HG03139 (cell line): ENCODE measurements at regions not wholly inside any gene's neighbourhood (a gene's known extent, or its start where the extent isn't known, plus 50 kb on each side); places are given as distances from the start of the nearest gene placed in this dataset.

Experiments used
- ATAC-seq: cut with Tn5 transposase; IDR thresholded peaks from one replicate; pipeline ENCODE4 v1.9.1; 2021; ENCODE audit not compliant: unreplicated experiment

DNA sequence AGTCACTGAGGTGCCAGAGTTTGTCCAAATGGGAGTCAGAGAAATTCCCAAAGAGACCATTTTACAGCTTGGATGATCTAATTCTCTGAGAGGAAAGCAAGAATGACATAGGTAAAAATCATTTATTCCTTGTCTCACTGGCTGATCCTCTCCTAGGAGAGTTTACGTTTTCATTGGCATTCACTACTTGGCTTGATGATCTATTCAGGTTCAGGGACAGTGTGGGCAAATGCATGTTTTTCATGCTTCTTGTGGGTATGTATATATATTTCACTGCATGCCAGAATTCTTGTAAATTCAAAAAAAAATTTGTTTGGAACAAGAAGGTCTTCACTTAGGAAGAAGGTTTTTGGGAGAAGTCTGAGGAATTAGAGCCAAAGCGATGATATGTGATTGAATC, 403.4 kb upstream of the JAG1 start:
- no peak for ATAC-seq

DNA sequence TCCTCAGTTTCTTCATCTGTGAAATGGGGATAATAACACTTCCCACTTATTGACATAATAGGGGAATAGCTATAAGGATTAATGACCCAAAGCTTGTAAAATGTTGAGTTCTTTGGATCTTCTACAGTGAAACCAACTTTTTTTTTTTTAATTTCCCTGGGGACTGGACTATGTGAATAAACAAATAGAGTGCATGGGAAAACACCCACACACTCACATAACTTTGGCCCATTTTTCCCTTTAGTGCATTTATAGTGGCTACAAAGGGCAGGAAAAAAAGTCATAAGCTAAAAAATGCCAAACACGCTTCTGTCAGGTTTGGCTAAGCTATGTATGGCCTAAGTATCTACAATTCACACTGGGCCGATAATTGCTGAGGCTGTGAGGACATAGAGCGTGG, 406.2 kb upstream of the JAG1 start:
- ATAC-seq = no peak

DNA sequence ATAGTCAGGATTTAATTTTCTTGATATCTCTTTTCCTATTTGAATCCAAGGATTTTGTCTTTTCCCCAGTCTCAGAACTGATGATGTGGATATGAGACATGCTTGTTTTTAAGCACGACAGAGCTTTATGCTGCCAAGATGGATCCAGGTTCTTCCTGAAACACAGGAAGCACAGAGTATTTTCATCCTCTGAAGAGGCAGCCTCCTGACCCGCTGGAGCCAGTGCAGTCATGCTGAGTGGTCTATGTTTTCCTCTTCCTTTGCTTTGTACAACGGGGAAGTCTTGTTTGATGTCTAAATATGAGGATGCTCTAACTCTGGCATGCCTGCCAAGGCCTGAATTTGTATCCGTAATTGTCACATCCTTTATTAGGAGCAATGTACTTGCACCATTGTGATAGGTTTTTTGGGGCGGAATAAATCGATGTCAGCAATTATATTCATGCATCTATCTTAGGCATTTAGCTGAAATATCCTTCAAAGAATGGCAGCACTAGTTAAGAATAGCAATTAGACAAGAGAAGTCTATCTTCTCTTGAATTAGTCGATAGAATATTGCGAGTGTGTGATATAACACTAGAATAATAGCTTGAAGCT, 407.1 kb upstream of the JAG1 start:
- ATAC-seq = no peak

DNA sequence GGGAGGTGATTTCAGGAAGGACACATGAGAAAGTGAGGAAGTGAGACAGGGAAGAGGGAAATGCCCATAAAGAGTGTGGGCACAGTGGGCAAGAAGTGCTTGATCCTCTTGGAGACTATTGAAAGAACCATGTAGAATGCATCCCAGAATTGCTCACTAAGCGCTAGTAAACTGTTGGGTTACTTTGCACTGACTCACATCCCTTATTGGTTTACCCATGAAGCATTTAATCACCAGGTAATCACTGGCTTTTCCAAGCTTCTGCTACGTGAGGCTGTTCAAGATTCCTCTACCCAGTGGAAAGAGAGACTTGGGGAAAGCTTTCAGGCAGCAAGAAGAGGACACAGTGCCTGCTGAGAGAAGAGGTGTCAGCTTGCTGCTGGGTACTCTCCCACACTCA, 410.0 kb upstream of the JAG1 start:
- ATAC-seq = no peak

DNA sequence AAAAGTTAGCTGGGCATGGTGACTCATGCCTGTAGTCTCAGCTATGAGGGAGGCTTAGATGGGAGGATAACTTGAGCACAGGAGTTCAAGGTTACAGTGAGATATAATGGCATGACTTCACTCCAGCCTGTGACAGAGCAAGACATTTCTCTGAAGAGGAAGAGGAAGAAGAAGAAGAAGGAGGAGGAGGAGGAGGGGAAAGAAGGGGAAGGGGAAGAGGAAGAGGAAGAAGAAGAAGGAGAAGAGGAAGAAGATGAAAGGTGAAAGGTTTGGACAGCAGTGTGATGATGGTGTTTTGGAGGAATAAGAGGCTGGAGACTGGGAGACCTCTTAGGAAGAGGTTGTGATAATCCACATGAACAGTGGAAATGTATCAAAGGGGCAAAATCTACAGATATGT, 410.7 kb upstream of the JAG1 start:
- no peak for ATAC-seq

DNA sequence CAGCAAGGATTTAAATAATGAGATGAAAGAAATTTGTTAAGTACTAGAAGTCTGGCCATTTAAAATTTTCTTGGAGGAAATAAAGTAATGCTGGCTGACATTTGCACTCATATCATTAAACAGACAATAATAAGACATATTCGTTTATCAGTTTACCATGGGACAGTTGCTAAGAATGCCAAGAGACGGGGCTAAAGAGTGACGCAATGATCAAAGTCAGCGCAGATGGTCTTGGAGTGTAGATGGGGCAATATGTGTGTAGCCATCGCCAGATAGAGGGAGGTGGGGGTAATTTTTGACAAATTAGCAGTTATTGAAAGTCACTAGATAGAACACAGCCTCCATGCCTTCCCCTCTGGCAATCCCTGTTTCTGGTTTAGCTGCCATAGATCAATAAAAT, 413.2 kb upstream of the JAG1 start:
- ATAC-seq = no peak

DNA sequence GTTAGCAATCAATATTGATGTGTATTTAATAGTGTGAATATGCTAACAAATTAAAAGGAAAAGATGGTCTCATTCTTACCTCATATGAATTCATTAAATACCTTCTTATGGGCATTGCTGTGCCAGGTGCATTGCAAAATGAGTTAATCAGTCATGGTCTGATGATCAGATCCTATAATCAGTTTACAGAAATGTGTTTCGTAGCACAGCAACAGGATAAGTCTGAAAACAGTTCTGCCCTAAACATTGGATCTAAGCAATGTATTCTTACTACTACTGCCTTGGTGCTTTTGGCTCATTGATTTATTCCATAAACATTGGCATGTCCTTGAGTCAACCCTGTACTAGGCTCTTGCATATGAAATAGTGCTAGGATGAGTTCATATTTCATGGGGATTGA, 417.0 kb upstream of the JAG1 start:
- ATAC-seq = no peak

DNA sequence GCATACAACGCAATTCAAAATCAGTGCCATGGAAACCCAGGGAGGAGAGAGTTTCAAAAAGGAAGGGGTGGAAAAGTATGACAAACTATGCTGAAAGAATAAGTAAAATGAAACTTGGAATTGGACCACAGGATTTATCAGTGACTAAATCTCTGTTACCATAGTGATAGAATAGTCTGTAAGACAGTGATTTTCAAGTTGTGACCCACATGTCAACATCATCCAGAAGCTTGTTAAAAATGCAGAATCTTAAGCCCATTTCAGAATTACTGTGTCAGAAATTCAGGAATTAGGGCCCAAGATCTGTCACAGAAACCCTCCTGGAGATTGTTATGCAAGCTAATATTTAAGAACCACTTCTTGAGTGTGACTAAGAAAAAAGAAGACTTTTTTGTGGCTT, 417.7 kb upstream of the JAG1 start:
- ATAC-seq = no peak

DNA sequence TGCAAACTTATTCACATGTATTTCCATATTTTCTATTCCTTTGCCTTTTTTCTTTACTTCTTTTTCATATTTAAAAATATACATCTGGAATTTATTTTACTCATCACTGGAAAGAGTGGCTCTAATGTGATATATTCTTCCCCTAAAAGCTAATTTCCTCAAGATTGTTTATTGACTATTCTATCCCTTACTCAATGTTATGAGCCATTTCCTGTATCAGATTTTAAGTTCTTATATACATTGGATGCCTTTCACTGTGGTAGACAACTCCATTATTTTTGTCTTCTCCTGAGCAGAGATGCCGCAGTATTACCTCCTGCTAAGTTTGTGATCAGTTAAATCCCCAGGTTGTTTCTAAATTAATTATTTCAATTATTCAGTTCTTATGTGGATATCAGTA, 418.4 kb upstream of the JAG1 start:
- no peak for ATAC-seq

DNA sequence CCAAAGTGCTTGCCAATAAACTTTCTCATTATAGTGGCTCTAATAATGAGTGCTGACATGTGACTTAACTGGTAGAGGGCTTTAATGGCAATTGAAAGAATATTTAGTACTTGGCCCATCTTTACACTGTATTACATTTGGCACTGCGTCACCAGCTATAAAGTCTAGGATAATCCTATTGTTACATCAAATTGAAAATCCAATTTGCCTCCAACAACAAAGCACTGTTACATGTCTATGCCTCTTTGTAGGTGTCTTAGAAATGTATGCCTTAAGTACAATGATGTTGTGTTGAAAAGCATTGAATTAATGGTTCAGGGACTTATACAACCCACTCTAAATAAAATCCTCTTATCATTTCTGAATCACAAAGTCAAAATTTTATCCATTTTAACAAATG, 420.4 kb upstream of the JAG1 start:
- ATAC-seq = no peak

DNA sequence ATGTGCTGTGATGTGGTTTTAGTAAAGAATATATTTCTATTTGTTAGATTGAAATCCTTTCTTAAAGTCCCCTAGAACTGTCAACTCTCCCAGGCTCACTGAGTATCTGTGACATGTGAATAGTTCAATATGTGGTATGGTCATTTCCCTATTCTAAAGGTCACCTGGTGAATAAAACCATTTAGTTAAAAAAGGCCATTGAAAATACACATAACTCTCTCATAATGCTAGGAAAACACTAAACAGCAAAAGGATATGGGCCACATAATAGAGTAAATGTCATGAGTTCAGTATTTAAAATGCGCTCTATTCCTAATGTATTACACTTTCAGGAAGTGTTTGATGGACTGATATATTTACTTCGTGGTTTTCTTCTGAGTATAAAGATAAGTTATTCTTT, 420.9 kb upstream of the JAG1 start:
- ATAC-seq = no peak

DNA sequence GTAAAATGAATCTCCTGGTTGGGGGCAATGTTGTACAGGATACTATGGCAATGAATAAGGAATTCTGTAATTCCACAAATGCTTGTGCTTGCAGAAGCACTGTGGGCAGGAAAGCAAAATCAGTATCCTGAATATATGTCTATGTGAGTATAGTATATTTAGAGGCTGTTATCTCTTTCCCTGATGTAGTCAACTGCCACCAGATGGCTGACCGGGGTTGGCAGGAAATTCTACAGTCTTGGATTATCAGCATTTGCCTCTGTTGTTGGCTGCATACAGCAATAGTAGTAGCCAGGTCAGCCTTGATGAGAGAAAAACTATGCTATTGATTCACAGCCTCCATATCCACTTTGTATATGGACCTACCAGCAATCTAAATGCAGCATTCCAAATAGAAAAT, 425.1 kb upstream of the JAG1 start:
- ATAC-seq = no peak

DNA sequence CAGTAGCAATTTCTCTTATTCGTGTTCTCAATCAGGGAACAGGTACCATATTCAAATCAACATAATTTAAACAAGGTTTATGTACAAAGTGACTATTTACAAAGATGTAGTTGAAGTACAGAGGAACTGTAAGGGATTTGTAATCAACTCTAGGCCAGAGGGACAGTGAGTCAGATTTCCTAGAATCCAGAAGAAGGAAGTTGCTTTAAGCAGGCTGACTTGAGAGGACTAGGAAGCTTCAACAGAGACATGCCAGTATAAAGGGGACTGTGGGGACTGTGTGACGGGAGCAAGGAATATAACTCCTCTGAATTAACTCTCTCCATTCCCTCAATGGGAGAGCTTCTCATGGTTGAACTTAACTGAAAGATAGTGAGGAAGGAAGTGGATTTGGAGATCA, 427.4 kb upstream of the JAG1 start:
- no peak for ATAC-seq

DNA sequence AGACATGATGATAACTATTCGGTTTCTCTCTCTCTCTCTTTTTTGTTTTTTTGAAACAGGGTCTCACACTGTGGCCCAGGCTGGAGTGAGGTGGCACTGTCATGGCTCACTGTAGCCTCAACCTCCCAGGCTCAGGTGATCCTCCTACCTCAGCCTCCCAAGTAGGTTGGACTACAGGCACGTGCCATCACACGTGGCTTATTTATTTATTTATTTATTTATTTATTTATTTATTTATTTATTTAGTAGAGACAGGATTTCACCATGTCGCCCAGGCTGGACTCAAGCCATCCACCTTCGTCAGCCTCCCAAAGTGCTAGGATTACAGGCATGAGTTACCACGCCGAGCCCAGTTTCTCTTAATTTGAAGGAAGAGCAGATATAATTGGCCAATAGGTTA, 427.9 kb upstream of the JAG1 start:
- no peak for ATAC-seq

DNA sequence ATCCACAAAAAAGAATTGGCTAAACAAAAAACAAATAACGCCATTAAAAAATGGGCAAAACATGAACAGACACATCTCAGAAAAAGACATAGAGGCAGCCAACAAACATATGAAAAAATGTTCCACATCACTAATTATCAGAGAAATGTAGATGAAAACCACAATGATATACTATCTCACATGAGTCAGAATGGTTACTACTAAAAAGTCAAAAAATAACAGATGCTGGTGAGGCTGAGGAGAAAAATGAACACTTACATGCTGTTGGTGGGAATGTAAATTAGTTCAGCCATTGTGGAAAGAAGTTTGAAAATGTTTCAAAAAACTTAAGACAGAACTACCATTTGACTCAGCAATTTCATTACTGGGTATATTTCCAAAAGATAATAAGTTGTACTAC, 430.1 kb upstream of the JAG1 start:
- no peak for ATAC-seq

DNA sequence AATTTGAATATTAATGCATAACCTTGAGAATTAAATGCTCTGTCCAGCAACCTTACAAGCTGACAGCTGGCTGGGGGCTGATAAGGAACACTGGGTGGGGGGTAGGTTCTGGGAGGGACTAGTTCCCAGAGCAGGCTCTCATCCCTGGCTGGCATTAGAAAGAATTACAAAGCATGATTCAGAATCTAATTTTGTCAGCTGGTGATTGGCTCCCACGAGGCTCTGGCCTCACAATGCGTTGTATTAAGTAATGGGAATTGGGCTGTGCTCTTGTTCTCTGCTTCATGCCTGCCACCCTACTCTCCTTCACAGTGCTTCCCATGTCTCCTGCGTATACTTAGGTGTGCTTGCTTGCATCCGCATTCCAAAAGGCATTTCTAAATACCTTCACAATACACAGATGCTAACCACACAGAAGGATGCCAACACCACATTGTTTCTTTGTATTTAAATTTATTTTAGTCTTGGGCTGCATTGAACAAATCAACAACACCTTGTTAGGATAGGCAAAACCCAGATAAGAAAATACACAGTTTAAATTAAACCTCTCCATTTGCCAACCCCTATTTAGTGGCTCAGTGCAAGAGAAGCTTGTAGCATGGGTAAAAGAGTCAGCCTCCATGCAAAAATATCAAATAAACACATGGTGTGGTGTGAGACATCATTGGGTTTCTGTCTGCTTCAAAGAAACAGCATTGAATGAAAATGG, 434.5 kb upstream of the JAG1 start:
- no peak for ATAC-seq

DNA sequence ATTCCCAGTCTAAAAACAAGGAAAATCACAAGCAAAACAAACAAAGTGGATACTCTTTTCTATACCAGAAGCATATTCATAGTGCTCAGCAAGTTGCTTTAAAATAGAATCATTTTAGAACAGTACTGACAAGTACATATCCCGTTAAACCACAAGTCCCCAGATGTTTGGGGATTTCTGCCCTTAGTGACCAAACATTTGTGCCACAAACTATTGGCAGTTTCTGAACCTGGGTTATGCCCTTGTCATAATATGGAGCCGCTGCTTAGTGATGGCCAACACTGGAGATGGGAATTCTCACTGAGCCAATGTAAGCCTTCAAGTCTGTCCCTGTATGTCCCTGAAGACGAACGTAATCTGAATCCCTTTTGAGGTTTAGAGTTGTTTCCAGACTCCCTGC, 436.7 kb upstream of the JAG1 start:
- ATAC-seq = no peak

DNA sequence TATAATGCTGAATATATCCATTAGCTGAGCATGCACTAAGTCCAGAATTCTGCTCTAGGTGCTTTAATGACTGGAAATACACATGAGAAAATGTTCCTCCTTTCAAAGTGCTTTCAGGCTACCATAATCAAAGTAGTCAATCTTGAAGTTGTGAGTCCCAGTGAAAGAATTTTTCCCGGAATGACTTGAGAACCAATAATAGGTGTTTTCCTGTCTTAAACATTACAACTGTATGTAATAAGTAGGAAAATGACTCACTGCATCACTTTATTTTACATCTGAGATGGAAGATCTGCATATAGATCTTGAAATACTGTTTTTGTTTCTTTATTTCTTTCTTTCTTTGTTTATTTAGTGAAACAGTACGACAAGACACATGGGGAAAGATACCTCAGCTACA, 437.4 kb upstream of the JAG1 start:
- no peak for ATAC-seq

DNA sequence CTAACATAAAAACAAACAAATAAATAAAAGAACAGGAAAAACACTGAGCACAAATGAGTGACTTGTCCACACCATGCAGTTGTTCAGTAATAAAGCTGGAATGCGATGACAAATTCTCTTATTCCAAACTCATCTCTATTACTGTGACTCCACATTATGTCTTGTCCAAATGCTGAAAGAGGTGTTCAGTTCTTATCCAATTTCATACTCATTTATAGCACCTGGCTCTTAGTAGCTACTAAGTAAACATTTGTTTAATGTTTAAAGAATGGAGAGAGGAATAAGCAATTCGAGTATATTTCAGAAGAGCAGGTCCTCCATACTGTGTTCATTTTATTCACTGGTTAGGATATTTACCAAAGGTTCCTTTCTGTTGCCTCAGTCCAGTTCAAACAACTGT, 439.0 kb upstream of the JAG1 start:
- ATAC-seq = no peak

DNA sequence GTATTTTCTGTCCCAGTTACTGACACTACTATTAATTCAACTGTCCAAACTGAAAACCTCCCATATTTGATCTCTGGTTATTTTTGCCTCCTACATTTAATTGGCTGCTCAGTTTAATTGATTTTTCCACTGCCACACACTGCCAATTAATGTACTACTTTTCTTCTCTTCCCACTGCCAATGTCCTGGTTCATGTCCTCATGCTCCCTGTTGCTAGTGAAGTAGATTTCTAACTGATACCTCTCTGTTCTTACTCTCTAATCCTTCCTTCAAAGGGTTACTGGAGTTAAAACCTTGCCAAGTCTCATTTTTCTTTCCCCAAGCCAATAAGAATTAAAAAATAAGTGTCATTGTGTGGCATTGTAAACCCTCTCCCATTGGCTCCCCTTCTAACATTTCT, 440.6 kb upstream of the JAG1 start:
- no peak for ATAC-seq

DNA sequence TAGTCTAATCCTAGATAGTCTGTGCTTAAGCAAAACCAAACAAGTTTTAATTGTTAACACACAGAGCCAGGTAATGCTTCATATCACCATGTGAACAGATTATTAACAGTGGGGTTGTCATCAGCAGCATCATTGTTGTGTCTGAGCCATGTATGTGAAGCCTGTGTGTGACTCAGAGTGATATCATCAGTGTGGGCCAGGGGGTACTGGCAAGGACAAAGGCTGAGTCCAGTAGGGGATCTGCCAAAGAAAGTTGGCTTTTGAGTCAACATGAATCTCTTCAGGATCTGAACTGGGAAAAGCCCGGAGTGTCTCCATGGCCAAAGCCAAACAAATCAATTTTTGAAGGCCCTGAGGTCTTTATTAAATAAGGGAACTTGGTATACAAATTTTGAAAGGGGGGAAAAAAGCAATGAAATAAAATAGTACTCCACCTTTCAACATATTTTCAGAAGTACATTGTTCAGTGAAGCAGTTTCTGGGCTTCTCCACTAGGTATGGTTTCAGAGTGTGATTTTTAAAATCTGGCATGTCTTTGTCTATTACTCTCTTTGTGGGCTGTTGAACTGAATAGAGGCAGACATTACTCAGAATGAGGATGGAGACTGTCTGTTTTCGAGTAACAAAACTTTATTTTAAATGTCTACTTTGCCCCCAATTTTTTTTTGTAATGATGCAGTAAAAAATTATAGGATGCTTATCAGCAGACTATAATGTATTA, 444.2 kb upstream of the JAG1 start:
- ATAC-seq = no peak

DNA sequence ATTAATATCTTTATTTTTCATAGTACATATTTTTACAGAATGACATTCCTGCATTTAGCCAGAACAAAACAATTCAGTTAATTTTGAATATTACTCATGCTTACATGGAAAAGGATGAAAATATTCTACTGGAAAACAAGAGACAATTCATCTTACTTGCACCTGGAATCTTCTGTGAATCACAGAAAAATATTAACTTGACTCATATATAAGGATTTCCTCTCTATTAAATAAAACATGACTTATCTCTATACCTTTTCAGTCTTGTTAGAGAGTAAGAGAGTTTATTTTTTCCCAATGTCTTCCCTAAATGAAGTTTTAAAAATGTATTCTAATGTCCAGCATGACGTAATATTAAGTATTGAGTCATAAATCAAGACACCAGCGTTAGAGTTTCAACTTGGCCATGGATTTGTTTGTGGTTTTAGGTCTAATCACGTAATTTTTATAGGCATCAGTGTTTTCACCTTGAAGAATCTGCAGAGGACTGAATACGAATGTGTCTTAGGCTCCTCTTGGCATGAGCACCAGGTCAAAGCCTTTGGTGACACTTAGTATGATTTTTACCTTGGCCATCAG, 445.1 kb upstream of the JAG1 start:
- ATAC-seq = no peak
